ENCODE measurements at regions not wholly inside any gene's neighbourhood (a gene's known extent, or its start where the extent isn't known, plus 50 kb on each side); places are given as distances from the start of the nearest gene placed in this dataset.

- Histone ChIP-seq H3K4me3 (ENCODE audit: low read depth, low read length) (no peak overlapping the region), H3K36me3 (ENCODE audit: control insufficient read depth in 2 of 2, insufficient read depth in 1 of 2, low read length in 2 of 2) (no peaks in the 10 kb centered on the region), H3K9me3 (ENCODE audit: control insufficient read depth, insufficient read depth, low read depth, low read length) (no peaks in the 10 kb centered on the region), H3K4me1 (ENCODE audit: control insufficient read depth, insufficient read depth, low read length) (no peaks in the 10 kb centered on the region), H3K27ac (ENCODE audit: extremely low read depth, low read depth, low read length) (no peak overlapping the region)
- no peak for TF ChIP-seq ZNF157 (tag by site-specific recombination; IDR thresholded peaks at IDR 0.05)
- TF ChIP-seq ZNF600 (tag by site-specific recombination; IDR thresholded peaks at IDR 0.05) = no peak
- TF ChIP-seq ZNF791 (tag by site-specific recombination; IDR thresholded peaks at IDR 0.05) = no peak
- TF ChIP-seq ZNF426 (tag by site-specific recombination; IDR thresholded peaks at IDR 0.05) = no peak
- TF ChIP-seq ZNF169 (tag by site-specific recombination; IDR thresholded peaks at IDR 0.05) = no peak
- TF ChIP-seq ZNF292 (tag by site-specific recombination; IDR thresholded peaks at IDR 0.05; ENCODE audit: borderline replicate concordance, low read depth) = no peak
- TF ChIP-seq CTCF (tag by site-specific recombination; IDR thresholded peaks at IDR 0.05) = no peak
- TF ChIP-seq SCRT2 (tag by site-specific recombination; IDR thresholded peaks at IDR 0.05) = no peak
- no peak for TF ChIP-seq ZNF148 (tag by site-specific recombination; IDR thresholded peaks at IDR 0.05; ENCODE audit: borderline replicate concordance)
- TF ChIP-seq ZNF513 (tag by site-specific recombination; IDR thresholded peaks at IDR 0.05) = no peak
- no peak for TF ChIP-seq KLF16 (tag by site-specific recombination; IDR thresholded peaks at IDR 0.05)
- TF ChIP-seq ZNF280C (tag by site-specific recombination; IDR thresholded peaks at IDR 0.05) = no peak
- no peak for TF ChIP-seq ZNF302 (tag by site-specific recombination; IDR thresholded peaks at IDR 0.05; ENCODE audit: low read depth)
- ChIA-PET CTCF (no interaction called here), POLR2A (no interaction called here)
These were observed 314.4 kb downstream of the CASP12 start for GRCh38 chr11:104583857-104584256.

- ChIA-PET CTCF (no interaction called here), POLR2A (no interaction called here)
- no peak for TF ChIP-seq ZNF169 (tag by site-specific recombination; IDR thresholded peaks at IDR 0.05)
- TF ChIP-seq ZNF404 (tag by site-specific recombination; IDR thresholded peaks at IDR 0.05) = no peak
- H3K4me3 ChIP-seq (ENCODE audit: low read depth, low read length) = no peak overlapping the region
- no peaks in the 10 kb centered on the region for H3K4me1 ChIP-seq (ENCODE audit: control insufficient read depth, insufficient read depth, low read length)
- H3K36me3 ChIP-seq (ENCODE audit: control insufficient read depth in 2 of 2, insufficient read depth in 1 of 2, low read length in 2 of 2) = no peaks in the 10 kb centered on the region
- no peak overlapping the region for H3K27ac ChIP-seq (ENCODE audit: extremely low read depth, low read depth, low read length)
- no peaks in the 10 kb centered on the region for H3K9me3 ChIP-seq (ENCODE audit: control insufficient read depth, insufficient read depth, low read depth, low read length)
These were observed 315.8 kb downstream of the CASP12 start for GRCh38 chr11:104582431-104582830.

All from HEK293 (cell line).